Medulla oblongata (tissue), 1 donor: ENCODE measurements at regions not wholly inside any gene's neighbourhood (a gene's known extent, or its start where the extent isn't known, plus 50 kb on each side); places are given as distances from the start of the nearest gene placed in this dataset.

Experiments used
- DNase-seq: peaks from one replicate; pipeline ENCODE4 v3.0.0-alpha.2; 2015; ENCODE audit errors: extremely low spot score

- DNase-seq, result no peak
Measured at GRCh38 chrX:98371994-98372393, 1488.3 kb downstream of the RPA4 start.

- no peak for DNase-seq
Measured at GRCh38 chrX:98379134-98379533, 1495.4 kb downstream of the RPA4 start.

DNA sequence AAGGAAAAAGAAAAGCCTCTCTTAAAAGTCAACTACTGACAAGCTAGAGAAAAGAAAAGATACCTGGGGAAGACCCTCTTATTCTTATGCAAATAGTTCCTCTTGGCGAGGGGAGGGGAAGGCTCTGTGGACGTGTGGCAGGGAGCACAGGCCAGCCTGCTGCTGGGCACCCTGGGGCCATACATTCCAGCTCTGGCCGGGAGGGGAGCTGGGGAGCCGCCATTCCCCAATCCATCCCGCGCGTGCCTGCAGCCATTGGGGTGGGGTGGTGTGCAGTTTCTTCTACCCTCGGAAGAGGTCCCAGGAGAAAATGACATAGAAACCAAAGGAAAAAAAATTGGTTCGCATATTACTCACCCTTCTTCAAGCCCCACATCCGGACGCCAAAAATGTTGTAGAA, 1496.4 kb downstream of the RPA4 start:
- DNase-seq, result no peak

- no peak for DNase-seq
Measured at GRCh38 chrX:98380556-98380955, 1496.8 kb downstream of the RPA4 start.

DNA sequence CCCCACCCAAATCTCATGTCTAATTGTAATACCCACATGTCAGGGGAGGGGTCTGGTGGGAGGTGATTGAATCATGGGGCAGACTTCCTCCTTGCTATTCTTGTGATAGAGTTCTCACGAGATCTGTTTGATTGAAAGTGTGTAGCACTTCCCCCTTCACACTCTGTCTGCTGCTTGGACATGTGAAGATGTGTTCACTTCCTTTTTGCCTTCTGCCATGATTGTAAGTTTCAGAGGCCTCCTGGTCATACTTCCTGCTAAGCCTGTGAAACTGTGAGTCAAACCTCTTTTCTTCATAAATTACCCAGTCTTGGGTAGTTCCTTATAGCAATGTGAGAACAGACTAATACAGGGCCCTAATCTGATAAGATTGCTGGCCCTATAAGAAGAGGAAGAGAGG, 1514.8 kb downstream of the RPA4 start:
- no peak for DNase-seq

- DNase-seq, result no peak
Measured at GRCh38 chrX:98405376-98405775, 1521.7 kb downstream of the RPA4 start.

GRCh38 chrX:98407584-98407983, 1523.9 kb downstream of the RPA4 start:
- no peak for DNase-seq

- no peak for DNase-seq
Measured at GRCh38 chrX:98409867-98410266, 1526.2 kb downstream of the RPA4 start.

- no peak for DNase-seq
Measured at GRCh38 chrX:98412058-98412457, 1528.3 kb downstream of the RPA4 start.

DNA sequence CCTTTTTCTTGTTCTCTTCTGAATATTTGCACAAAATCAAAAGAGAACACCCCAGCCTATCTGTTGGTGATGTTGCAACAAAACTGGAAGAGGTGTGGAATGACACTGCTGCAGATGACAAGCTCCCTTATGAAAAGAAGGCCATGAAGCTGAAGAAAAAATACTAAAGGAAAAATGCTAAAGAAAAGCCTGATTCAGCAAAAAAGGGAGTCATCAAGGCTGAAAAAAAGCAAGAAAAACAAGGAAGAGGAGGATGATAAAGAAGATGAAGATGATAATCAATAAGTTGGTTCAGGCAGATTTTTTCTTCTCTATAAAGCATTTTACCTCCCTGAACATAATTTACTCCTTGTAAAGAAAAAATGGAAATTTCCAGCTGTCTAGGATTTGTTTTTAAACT, 1538.8 kb downstream of the RPA4 start:
- DNase-seq, result no peak

DNA sequence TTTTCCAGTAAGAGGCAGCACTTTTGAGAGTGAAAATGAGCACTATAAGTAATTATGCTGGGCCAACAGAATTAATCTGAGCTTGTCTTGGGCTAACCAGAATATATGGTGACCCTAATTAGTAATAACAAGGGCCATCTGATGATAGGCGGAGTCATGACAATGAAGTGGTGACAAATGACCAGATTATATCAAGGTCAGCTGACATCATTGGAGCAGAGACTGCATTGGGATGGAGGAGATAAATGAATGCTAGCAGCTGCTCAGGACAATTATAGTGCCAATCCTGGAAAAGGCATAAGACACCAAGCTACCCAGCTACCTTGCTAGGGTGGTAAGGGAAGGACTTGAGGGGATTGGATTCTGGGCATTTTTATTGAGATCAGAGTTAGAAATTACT, 1548.7 kb downstream of the RPA4 start:
- no peak for DNase-seq

- DNase-seq, result no peak
Measured at GRCh38 chrX:98448524-98448923, 1564.8 kb downstream of the RPA4 start.

GRCh38 chrX:98452456-98452855, 1568.7 kb downstream of the RPA4 start:
- DNase-seq, result no peak

DNA sequence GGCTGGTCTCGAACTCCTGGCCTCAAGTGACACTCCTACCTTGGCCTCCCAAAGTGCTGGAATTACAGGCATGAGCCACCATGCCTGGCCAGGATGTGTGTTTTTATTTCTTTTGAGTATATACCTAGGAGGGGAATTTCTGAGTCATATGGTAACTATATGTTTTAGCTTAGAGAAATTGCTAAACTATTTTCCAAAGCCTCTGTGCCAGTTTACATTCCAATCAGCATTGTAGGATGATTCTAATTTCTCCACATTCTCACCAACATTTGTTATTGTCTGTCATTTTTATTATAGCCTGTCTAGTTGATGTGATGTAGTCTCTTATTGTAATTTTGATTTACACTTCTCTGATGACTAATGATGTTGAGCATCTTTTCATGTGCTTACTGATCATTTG, 1576.0 kb downstream of the RPA4 start:
- no peak for DNase-seq

DNA sequence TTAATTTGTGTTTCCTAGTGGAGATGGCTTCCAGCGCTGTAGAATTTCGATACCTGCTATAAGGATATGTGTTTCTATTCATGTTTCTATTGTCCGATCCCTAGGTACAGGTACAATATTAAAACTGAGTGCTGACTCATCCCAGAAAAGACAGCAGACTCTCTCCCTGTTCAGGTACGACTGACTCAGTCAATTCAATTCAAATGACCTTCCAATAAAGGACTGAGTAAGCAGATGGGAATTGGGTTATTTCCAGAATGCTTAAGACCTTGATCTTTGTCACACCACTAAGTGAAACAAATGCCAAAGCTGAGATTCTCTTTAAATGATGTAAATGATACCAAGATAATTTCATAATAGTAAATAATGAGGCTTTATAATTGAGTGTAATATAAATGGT, 1596.9 kb downstream of the RPA4 start:
- no peak for DNase-seq

DNA sequence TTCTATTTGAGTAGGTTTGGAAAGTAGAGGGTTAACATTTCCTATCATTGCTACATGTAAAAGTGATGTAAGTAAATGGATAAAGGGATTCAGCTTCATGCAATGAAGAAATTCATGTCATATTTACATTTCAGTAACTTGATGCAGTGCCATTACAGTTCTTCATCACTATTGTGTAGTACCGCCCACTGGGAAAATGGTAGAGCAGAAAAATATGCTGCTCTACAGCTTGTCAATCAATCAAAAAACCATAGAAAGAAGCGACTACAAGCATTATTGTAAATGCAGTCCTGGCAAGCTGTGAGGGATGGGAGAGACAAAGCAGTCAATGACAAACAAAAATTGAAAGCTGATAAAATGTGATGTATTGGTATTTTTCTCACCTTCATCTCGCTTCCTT, 1597.9 kb downstream of the RPA4 start:
- no peak for DNase-seq

DNA sequence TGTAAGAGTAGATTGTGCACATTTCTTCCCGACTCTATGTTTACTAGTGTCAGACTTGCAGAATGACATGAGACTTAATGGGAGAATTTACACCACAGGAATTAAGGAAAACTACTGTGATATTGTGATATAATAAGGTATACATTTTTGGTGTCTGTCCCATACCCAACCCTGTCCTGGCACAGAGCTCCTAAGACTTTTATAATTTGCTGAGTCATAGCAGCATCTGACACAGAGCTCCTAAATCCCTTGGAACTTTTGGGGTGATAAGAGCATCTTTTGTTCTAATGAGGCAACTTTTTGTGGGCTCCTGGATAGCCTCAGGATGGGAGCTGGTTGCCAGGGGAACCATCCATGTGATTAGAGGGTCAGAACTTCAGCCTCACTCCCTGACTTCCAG, 1607.0 kb downstream of the RPA4 start:
- no peak for DNase-seq

GRCh38 chrX:98501426-98501825, 1617.7 kb downstream of the RPA4 start:
- DNase-seq, result no peak

DNA sequence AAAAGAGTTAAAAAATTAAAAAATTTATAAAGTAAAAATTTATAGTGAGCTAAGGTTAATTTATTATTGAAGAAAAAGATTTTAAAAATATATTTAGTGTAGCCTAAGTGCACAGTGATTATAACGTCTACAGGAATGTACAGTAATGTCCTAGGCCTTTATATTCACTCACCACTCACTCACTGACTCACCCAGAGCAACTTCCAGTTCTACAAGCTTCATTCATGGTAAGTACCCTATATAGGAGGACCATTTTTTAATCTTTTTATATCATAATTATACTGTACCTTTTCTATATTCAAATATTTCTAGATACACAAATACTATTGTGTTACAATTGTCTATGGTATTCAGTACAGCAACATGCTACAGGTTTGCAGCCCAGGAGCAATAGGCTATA, 1623.2 kb downstream of the RPA4 start:
- DNase-seq, result no peak

DNA sequence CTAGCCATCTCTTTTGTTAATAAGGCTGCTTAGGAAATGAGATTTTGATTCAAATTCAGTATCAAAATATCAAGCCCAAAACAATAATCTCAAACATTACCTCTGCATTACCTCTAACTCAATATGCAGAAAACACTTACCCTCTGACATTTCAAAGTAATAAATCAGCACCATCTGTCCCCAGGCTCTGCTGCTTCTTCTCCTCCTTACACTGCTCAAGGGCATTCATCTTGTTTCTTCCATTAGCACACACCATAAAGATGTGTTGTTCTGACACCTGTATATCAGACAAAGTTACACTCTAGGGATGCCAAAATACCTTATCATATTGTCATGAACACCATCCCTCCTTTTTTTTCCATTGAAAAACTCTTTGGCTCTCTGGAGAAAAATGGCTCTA, 1630.3 kb downstream of the RPA4 start:
- DNase-seq, result no peak

DNA sequence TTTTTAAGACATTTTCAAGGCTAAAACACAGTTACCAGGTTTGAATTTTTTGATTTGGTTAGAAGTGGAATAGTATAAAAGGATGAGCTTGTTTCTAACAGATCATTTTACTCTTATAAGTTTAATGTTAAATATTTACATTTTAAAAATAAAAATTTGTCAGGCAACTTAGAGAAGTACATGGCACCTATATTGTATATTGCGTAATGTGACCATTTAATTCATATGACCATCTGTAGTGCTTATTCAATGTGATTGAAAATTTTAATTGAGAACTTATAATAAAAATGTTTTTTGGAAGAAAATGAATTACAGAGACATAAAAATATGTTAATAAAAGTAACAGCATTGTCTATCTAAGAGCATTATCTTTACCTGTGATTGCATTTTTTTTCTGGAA, 1632.4 kb downstream of the RPA4 start:
- no peak for DNase-seq

DNA sequence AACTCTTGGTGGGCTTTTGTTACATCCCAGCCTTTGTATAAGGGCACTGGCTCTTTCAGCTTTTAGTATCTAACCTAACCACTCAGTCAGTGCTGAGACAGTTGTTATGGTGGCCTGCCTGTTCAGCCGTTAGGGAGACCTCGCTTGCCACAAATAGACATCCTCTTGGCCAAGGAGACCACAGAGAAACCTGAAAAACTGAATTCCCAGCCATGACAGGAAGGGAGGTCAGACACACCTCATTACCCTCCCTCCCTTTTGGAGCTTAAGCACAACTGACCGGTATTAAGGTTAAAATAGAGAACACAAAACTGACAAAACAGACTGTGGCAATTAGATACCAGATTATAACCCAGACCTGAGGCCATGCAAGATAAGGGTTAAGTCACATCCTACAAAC, 1639.3 kb downstream of the RPA4 start:
- DNase-seq, result no peak

GRCh38 chrX:98523521-98523920, 1639.8 kb downstream of the RPA4 start:
- DNase-seq, result no peak

DNA sequence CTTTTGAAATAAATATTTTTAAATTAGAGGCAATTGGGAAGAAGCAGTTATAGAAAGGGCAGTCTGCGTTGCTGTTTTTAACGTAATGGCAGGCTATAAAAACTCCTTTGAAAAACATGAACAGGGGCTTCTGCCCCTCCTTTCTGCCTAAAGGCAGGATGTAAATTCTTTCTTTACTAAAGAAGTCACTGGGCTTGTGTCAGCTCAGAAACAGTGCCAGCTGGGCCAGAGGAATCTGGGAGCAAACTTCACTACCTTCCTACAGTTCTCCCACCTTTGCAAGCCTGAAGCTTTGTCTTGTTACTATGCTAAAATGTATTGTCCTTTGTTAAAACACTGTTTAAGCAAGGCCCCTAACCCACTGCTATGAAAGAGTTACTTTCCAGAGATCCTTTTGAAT, 1664.8 kb downstream of the RPA4 start:
- DNase-seq, result no peak

DNA sequence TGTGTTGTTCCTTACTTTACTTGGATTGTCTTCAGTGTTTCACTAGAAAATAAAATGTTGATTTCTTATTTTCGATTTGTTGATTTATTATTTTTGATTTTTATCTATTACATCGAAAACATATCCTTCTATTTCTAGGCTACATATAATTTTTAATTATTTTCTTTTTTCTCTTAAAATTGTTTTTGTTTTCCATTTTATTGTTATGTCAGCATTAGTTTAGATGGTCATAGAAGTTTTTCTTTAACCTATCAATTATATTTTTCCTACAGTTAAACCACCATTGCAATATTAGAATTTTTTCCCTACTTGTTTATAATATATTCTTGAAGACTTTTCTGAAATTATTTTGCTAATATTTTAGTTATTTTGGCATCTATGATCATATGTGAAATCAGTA, 1685.1 kb downstream of the RPA4 start:
- DNase-seq, result no peak
